ENCODE measurements at regions not wholly inside any gene's neighbourhood (a gene's known extent, or its start where the extent isn't known, plus 50 kb on each side); places are given as distances from the start of the nearest gene placed in this dataset.

DNA sequence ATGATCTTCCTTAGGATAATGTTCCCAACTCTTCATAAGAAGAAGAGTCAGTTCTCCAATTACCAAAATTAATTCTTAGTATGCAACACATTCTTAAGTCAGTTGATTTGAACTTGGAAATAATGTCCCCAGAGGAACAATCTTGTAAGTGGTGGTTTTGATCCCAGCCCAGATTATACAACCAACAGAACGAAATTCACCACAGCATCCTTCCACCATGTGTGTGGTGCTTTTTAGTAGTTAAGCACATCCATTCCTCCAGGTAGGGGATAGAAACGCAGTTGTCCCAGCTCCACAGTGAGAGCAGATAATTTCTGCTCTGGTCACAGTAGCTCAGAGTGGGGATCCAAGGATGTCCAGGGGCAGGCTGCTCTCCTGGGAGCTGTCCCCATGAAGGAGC lies 161.7 kb upstream of the SLC39A10 start:
- DNase-seq = no peak

GRCh38 chr2:195494451-195494850 lies 162.6 kb upstream of the SLC39A10 start:
- no peak for DNase-seq

DNA sequence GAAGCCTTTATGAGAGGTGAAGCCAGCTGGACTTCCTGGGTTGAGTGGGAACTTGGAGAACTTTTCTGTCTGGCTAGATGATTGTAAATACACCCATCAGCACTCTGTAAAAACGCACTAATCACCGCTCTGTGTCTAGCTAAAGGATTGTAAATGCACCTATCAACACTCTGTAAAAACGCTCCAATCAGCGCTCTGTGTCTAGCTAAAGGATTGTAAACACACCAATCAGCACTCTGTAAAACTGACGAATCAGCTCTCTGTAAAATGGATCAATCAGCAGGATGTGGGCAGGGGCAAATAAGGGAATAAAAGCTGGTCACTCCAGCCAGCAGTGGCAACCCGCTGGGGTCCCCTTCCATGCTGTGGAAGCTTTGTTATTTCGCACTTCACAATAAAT lies 163.6 kb upstream of the SLC39A10 start:
- DNase-seq = no peak

DNA sequence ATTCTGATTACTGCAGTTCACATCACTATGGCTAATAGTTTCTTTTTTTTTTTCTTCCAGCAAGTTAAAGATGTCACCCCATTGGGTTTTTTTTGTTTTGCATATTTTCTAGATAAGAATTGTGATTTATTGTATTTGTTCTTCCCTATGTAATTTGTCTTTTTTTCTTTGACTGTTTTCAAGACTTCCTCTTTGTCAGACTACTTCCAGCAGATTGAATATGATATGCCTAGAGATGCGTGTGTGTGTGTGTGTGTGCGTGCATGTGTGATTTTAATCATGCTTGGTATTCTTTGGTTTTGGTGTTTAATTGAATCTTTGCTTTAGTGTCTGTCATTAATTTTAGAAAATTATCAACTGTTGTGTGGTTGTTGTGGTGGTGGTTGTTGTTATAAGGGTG lies 166.7 kb upstream of the SLC39A10 start:
- DNase-seq = no peak

DNA sequence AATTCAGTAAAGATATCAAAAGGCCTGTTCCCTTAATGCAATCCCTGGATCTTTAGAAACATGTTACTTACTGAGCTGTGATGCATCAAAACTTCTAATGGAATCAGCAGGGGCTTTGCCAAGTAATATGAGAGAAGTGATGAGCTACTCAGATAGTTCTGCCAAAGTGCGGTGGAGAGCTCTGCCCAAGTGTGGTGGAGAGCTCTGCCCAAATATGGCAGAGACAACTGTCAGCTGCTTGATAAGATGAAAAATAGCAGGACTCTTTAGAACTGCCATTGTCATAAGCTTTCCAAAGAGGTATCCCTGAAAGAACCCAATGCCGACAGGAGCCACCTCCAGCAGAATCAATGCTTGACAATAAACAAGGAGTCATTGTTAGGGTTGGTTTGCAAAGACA lies 167.9 kb upstream of the SLC39A10 start:
- no peak for DNase-seq

DNA sequence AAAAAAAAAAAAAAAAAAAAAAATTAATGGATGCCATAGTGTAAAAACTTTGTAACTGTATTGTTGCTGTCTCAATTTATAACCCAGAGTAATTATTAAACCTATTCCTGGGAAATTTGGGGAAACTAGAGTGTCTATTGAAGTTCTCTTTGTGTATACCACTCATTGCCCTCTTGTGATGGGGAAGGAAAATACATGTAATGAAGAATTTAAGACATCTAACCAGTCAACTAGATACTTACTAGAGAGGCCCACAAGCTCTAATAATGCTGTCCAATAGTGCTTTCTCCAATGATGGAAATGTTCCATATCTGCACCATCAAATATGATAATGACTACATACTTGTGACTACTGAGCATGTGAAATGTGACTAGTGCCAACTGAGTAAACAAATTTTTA lies 168.5 kb upstream of the SLC39A10 start:
- DNase-seq = no peak

GRCh38 chr2:195486987-195487644 lies 169.9 kb upstream of the SLC39A10 start:
- DNase-seq = peak; percentile 15

GRCh38 chr2:195486520-195486919 lies 170.5 kb upstream of the SLC39A10 start:
- no peak for DNase-seq

GRCh38 chr2:195482010-195482409 lies 175.0 kb upstream of the SLC39A10 start:
- no peak for DNase-seq

- no peak for DNase-seq
These were observed 176.9 kb upstream of the SLC39A10 start for GRCh38 chr2:195480121-195480520.

DNA sequence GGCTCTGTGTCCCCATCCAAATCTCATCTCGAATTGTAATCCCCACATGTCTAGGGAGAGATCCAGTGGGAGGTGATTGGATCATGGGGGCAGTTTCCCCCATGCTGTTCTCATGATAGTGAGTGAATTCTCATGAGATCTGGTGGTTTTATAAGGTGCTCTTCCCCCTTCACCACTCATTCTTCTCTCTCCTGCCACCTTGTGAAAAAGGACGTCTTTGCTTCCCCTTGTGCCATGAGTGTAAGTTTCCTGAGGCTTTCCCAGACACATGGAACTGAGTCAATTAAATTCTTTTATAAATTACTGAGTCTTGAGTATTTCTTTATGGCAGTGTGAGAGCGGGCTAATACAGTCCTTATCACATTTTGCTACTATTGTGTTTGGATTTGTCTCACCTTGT lies 177.6 kb upstream of the SLC39A10 start:
- DNase-seq = no peak

- DNase-seq = no peak
These were observed 179.0 kb upstream of the SLC39A10 start for GRCh38 chr2:195477996-195478382.

GRCh38 chr2:195477248-195477995 lies 179.6 kb upstream of the SLC39A10 start:
- no peak for DNase-seq

- DNase-seq = no peak
These were observed 181.7 kb upstream of the SLC39A10 start for GRCh38 chr2:195475336-195475735.

- DNase-seq = no peak
These were observed 183.2 kb upstream of the SLC39A10 start for GRCh38 chr2:195473862-195474261.

GRCh38 chr2:195472501-195473234 lies 184.4 kb upstream of the SLC39A10 start:
- DNase-seq = no peak

GRCh38 chr2:195471807-195472206 lies 185.2 kb upstream of the SLC39A10 start:
- DNase-seq = no peak

GRCh38 chr2:195471163-195471562 lies 185.9 kb upstream of the SLC39A10 start:
- no peak for DNase-seq

DNA sequence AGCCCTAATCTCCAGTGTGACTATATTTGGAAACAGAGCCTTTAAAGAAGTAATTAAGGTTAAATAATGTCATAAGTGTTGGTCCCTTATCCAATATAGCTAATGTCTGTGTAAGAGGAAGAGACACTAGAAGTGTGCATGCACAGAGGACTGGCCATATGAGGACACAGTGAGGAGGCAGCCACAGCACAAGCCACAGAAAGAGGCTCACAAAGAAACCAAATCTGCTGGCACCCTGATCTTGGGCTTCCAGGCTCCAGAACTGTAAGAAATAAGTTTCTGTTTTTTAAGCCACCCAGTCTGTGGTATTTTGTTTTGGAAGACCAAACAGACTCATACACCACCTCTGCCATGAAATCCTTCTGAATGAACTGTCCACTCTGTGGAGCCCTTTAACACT lies 186.4 kb upstream of the SLC39A10 start:
- no peak for DNase-seq

- DNase-seq = no peak
These were observed 188.3 kb upstream of the SLC39A10 start for GRCh38 chr2:195468771-195469170.

DNA sequence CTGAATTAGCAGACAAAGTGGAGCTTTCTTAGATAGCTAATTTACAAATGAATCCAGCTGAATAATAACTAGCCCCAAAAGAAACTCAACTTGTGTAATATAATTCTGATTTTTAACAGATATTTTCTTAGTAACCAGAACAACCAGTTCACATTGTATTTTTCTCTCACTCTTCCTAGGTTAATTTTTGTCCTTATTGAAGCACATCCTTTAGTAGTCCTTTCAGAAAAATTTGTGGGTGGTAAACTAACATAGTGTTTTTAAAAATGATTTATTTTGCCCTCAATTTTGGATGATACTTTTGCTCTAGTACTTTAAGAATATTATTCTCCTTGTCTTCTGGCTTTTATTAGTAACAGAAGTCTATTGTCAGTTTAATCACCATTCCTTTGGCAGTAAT lies 190.6 kb upstream of the SLC39A10 start:
- DNase-seq = no peak

GRCh38 chr2:195461010-195461409 lies 196.0 kb upstream of the SLC39A10 start:
- no peak for DNase-seq

GRCh38 chr2:195458936-195459335 lies 198.1 kb upstream of the SLC39A10 start:
- no peak for DNase-seq

- no peak for DNase-seq
These were observed 199.2 kb upstream of the SLC39A10 start for GRCh38 chr2:195457873-195458272.
